ENCODE measurements at regions not wholly inside any gene's neighbourhood (a gene's known extent, or its start where the extent isn't known, plus 50 kb on each side); places are given as distances from the start of the nearest gene placed in this dataset.

DNA sequence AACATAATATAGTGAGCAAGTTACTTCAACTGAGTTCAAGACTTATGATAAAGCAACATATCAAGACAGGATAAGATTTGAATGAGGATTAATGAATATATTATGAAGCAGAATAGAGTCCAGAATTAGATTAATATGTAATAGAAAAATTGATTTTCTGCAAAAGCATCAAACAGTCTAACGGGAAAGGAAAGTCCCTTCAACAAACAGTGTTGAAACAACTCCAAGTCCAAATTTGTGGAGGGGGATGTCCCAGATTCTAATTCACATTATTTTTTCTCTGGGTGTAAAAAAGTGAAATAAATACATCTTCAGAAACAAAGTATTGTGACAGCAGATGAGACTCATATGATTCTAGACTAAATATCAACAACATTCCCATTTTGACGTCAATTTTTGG lies 289.7 kb downstream of the C6orf118 start:
- no peak for TF ChIP-seq BHLHE40 (IDR thresholded peaks at IDR 0.05; ENCODE audit: borderline replicate concordance)
- TF ChIP-seq TARDBP (IDR thresholded peaks at IDR 0.05): no peak
- no peak for TF ChIP-seq FOXA1 (IDR thresholded peaks at IDR 0.05)
- TF ChIP-seq LEF1 (IDR thresholded peaks at IDR 0.05; ENCODE audit: borderline replicate concordance): no peak
- TF ChIP-seq ZNF384 (IDR thresholded peaks at IDR 0.05): no peak
- no peak for TF ChIP-seq SUZ12 (IDR thresholded peaks at IDR 0.05)
- no peak for TF ChIP-seq CTBP1 (IDR thresholded peaks at IDR 0.05; ENCODE audit: borderline replicate concordance)
- no peak for TF ChIP-seq FOXK2 (IDR thresholded peaks at IDR 0.05)
- no peak for TF ChIP-seq FOXM1 (IDR thresholded peaks at IDR 0.05; ENCODE audit: borderline replicate concordance)

Measured in HEK293T (cell line).